Astrocyte (in vitro differentiated cells and primary cell): ENCODE measurements at regions not wholly inside any gene's neighbourhood (a gene's known extent, or its start where the extent isn't known, plus 50 kb on each side); places are given as distances from the start of the nearest gene placed in this dataset.

Experiments used
- DNase-seq: peaks from one replicate; pipeline ENCODE4 v3.0.0-alpha.2; 2010; ENCODE audit warnings: low read depth
- FAIRE-seq: peaks from 2 replicates; lab custom pipeline; 2011; peaks lifted over from hg19 to GRCh38; lab: Jason Lieb, UNC
- H2AFZ ChIP-seq: 2 replicates; pipeline ENCODE4 v1.6.0; 2012; ENCODE audit warnings: low read depth, low read length, inconsistent platforms
- H3K27ac ChIP-seq: 2 replicates; pipeline ENCODE4 v1.5.1; 2011; ENCODE audit warnings: low read depth, low read length, inconsistent platforms
- H3K27me3 ChIP-seq: 2 replicates; pipeline ENCODE4 v1.6.0; 2011; ENCODE audit warnings: low read length, inconsistent platforms; ENCODE audit not compliant: insufficient read depth
- H3K36me3 ChIP-seq: 2 replicates; pipeline ENCODE4 v1.5.1; 2011; ENCODE audit warnings: low read length, inconsistent platforms; ENCODE audit not compliant: insufficient read depth
- H3K4me1 ChIP-seq: 2 replicates; pipeline ENCODE4 v1.5.1; 2011; ENCODE audit warnings: low read length, inconsistent platforms; ENCODE audit not compliant: insufficient read depth
- H3K4me2 ChIP-seq: 2 replicates; pipeline ENCODE4 v1.6.0; 2012; ENCODE audit warnings: low read length, inconsistent platforms
- H3K4me3 ChIP-seq: 2 replicates; pipeline ENCODE4 v1.5.1; 2011; ENCODE audit warnings: low read depth, mild to moderate bottlenecking, low read length, inconsistent platforms; ENCODE audit not compliant: insufficient read depth
- H3K79me2 ChIP-seq: 2 replicates; pipeline ENCODE4 v1.6.0; 2012; ENCODE audit warnings: mild to moderate bottlenecking, low read length, inconsistent platforms; ENCODE audit not compliant: insufficient read depth
- H3K9ac ChIP-seq: 2 replicates; pipeline ENCODE4 v1.6.0; 2012; ENCODE audit warnings: mild to moderate bottlenecking, low read length, inconsistent platforms
- H3K9me3 ChIP-seq: 2 replicates; pipeline ENCODE4 v1.5.1; 2012; ENCODE audit warnings: low read depth, mild to moderate bottlenecking, low read length, inconsistent platforms; ENCODE audit not compliant: insufficient read depth
- H4K20me1 ChIP-seq: 2 replicates; pipeline ENCODE4 v1.6.0; 2012; ENCODE audit warnings: low read length, inconsistent platforms; ENCODE audit not compliant: insufficient read depth
- H3K27ac Mint-ChIP-seq: one replicate; pipeline ENCODE4 v1.8.0; 2021; ENCODE audit warnings: mild to moderate bottlenecking, mixed read lengths; ENCODE audit not compliant: unreplicated experiment
- H3K27me3 Mint-ChIP-seq: one replicate; pipeline ENCODE4 v1.8.0; 2021; ENCODE audit warnings: low read depth, mixed read lengths; ENCODE audit not compliant: unreplicated experiment
- H3K36me3 Mint-ChIP-seq: one replicate; pipeline ENCODE4 v1.8.0; 2021; ENCODE audit warnings: low read depth, mixed read lengths; ENCODE audit not compliant: unreplicated experiment
- H3K4me1 Mint-ChIP-seq: one replicate; pipeline ENCODE4 v1.8.0; 2021; ENCODE audit warnings: low read depth, mixed read lengths; ENCODE audit not compliant: unreplicated experiment
- H3K4me3 Mint-ChIP-seq: one replicate; pipeline ENCODE4 v1.8.0; 2021; ENCODE audit warnings: mild to moderate bottlenecking, moderate library complexity, mixed read lengths; ENCODE audit not compliant: unreplicated experiment
- H3K9me3 Mint-ChIP-seq: one replicate; pipeline ENCODE4 v1.8.0; 2021; ENCODE audit warnings: mild to moderate bottlenecking, mixed read lengths; ENCODE audit not compliant: unreplicated experiment
- CTCF ChIP-seq: IDR thresholded peaks from 2 replicates; pipeline ENCODE4 v1.5.1; 2011; ENCODE audit warnings: low read depth, mild to moderate bottlenecking, inconsistent platforms, low read length, moderate library complexity; ENCODE audit not compliant: insufficient read depth
- EZH2 ChIP-seq: IDR thresholded peaks from 2 replicates; pipeline ENCODE4 v1.6.1; 2012; ENCODE audit warnings: mild to moderate bottlenecking, low read length, inconsistent platforms; ENCODE audit not compliant: insufficient read depth

GRCh38 chr6:144997996-144998395 lies 712.9 kb downstream of the UTRN start:
- H3K27me3 ChIP-seq, result no peaks in the 10 kb centered on the region
- H3K27ac Mint-ChIP-seq, result no peak overlapping the region
- no peak overlapping the region for H3K9ac ChIP-seq
- H3K9me3 Mint-ChIP-seq, result no peaks in the 10 kb centered on the region
- H3K36me3 ChIP-seq, result no peaks in the 10 kb centered on the region
- no peaks in the 10 kb centered on the region for H3K9me3 ChIP-seq
- no peak overlapping the region for H2AFZ ChIP-seq
- H3K4me1 Mint-ChIP-seq, result peaks cover 7% of the 10 kb centered on the region
- no peak overlapping the region for H3K4me3 Mint-ChIP-seq
- TF ChIP-seq CTCF (no peak), EZH2 (no peak)
- no peaks in the 10 kb centered on the region for H4K20me1 ChIP-seq
- H3K36me3 Mint-ChIP-seq, result no peaks in the 10 kb centered on the region
- H3K4me2 ChIP-seq, result no peak overlapping the region
- no peaks in the 10 kb centered on the region for H3K79me2 ChIP-seq
- no peak overlapping the region for H3K27ac ChIP-seq
- H3K4me3 ChIP-seq, result no peak overlapping the region
- FAIRE-seq (no peak), DNase-seq (no peak)
- no peaks in the 10 kb centered on the region for H3K27me3 Mint-ChIP-seq
- H3K4me1 ChIP-seq, result no peaks in the 10 kb centered on the region

GRCh38 chr6:144999127-144999526 lies 714.0 kb downstream of the UTRN start:
- FAIRE-seq (no peak), DNase-seq (no peak)
- Histone ChIP-seq H3K9ac (no peak overlapping the region), H3K4me3 (no peak overlapping the region), H2AFZ (no peak overlapping the region), H3K4me2 (no peak overlapping the region), H3K4me1 (no peaks in the 10 kb centered on the region), H3K27me3 (no peaks in the 10 kb centered on the region), H3K27ac (no peak overlapping the region), H4K20me1 (no peaks in the 10 kb centered on the region), H3K79me2 (no peaks in the 10 kb centered on the region), H3K9me3 (no peaks in the 10 kb centered on the region), H3K36me3 (no peaks in the 10 kb centered on the region)
- Mint-ChIP-seq H3K9me3 (no peaks in the 10 kb centered on the region), H3K4me3 (no peak overlapping the region), H3K36me3 (no peaks in the 10 kb centered on the region), H3K27me3 (no peaks in the 10 kb centered on the region), H3K27ac (no peak overlapping the region), H3K4me1 (no peaks in the 10 kb centered on the region)
- TF ChIP-seq CTCF (no peak), EZH2 (no peak)

- no peak overlapping the region for H3K4me3 ChIP-seq
- Mint-ChIP-seq H3K4me3 (no peak overlapping the region), H3K4me1 (no peaks in the 10 kb centered on the region), H3K27me3 (no peaks in the 10 kb centered on the region), H3K9me3 (no peaks in the 10 kb centered on the region), H3K36me3 (no peaks in the 10 kb centered on the region), H3K27ac (no peak overlapping the region)
- H3K36me3 ChIP-seq, result no peaks in the 10 kb centered on the region
- no peaks in the 10 kb centered on the region for H4K20me1 ChIP-seq
- no peaks in the 10 kb centered on the region for H3K9me3 ChIP-seq
- FAIRE-seq, result no peak
- no peak for DNase-seq
- H3K79me2 ChIP-seq, result no peaks in the 10 kb centered on the region
- H3K27me3 ChIP-seq, result no peaks in the 10 kb centered on the region
- H3K4me1 ChIP-seq, result no peaks in the 10 kb centered on the region
- H3K4me2 ChIP-seq, result no peak overlapping the region
- no peak for TF ChIP-seq EZH2
- TF ChIP-seq CTCF, result no peak
- H2AFZ ChIP-seq, result no peak overlapping the region
- H3K27ac ChIP-seq, result no peak overlapping the region
- H3K9ac ChIP-seq, result no peak overlapping the region
Measured at GRCh38 chr6:145003145-145003544, 718.0 kb downstream of the UTRN start.
